ENCODE measurements at regions not wholly inside any gene's neighbourhood (a gene's known extent, or its start where the extent isn't known, plus 50 kb on each side); places are given as distances from the start of the nearest gene placed in this dataset.
"Not testable (repeated sequence)": the region's sequence is repeated elsewhere in the genome, so short reads cannot be mapped to it uniquely, and the experiment has no call there.

GRCh38 chr5:4570047-4570995 is 569.8 kb upstream of the ADAMTS16 start:
- no peak for DNase-seq (ENCODE audit: low spot score)

GRCh38 chr5:4571248-4571948 is 568.7 kb upstream of the ADAMTS16 start:
- DNase-seq (ENCODE audit: low spot score): no peak

GRCh38 chr5:4572311-4573100 is 567.6 kb upstream of the ADAMTS16 start:
- DNase-seq (ENCODE audit: low spot score): no peak

- no peak for DNase-seq (ENCODE audit: low spot score)
Measured at GRCh38 chr5:4575608-4576007, 564.5 kb upstream of the ADAMTS16 start.

GRCh38 chr5:4576161-4576748 is 563.9 kb upstream of the ADAMTS16 start:
- DNase-seq (ENCODE audit: low spot score): no peak

- DNase-seq (ENCODE audit: low spot score): no peak
Measured at GRCh38 chr5:4576908-4577307, 563.2 kb upstream of the ADAMTS16 start.

GRCh38 chr5:4579679-4580078 is 560.5 kb upstream of the ADAMTS16 start:
- DNase-seq (ENCODE audit: low spot score): no peak

GRCh38 chr5:4580772-4581171 is 559.4 kb upstream of the ADAMTS16 start:
- DNase-seq (ENCODE audit: low spot score): no peak

GRCh38 chr5:4581289-4581688 is 558.8 kb upstream of the ADAMTS16 start:
- DNase-seq (ENCODE audit: low spot score): no peak

GRCh38 chr5:4584982-4585381 is 555.1 kb upstream of the ADAMTS16 start:
- no peak for DNase-seq (ENCODE audit: low spot score)

- no peak for DNase-seq (ENCODE audit: low spot score)
Measured at GRCh38 chr5:4613440-4613839, 526.7 kb upstream of the ADAMTS16 start.

GRCh38 chr5:4614088-4614487 is 526.0 kb upstream of the ADAMTS16 start:
- no peak for DNase-seq (ENCODE audit: low spot score)

GRCh38 chr5:4615369-4615768 is 524.8 kb upstream of the ADAMTS16 start:
- not testable (repeated sequence) for DNase-seq (ENCODE audit: low spot score)

GRCh38 chr5:4625206-4625896 is 514.8 kb upstream of the ADAMTS16 start:
- no peak for DNase-seq (ENCODE audit: low spot score)

- DNase-seq (ENCODE audit: low spot score): no peak
Measured at GRCh38 chr5:4627131-4627530, 513.0 kb upstream of the ADAMTS16 start.

- DNase-seq (ENCODE audit: low spot score): no peak
Measured at GRCh38 chr5:4627929-4628328, 512.2 kb upstream of the ADAMTS16 start.

GRCh38 chr5:4628645-4629385 is 511.3 kb upstream of the ADAMTS16 start:
- no peak for DNase-seq (ENCODE audit: low spot score)

GRCh38 chr5:4630031-4630430 is 510.1 kb upstream of the ADAMTS16 start:
- no peak for DNase-seq (ENCODE audit: low spot score)

- DNase-seq (ENCODE audit: low spot score): no peak
Measured at GRCh38 chr5:4634342-4634741, 505.8 kb upstream of the ADAMTS16 start.

- no peak for DNase-seq (ENCODE audit: low spot score)
Measured at GRCh38 chr5:4636378-4636777, 503.8 kb upstream of the ADAMTS16 start.
